PFSK-1 (cell line): ENCODE measurements at regions not wholly inside any gene's neighbourhood (a gene's known extent, or its start where the extent isn't known, plus 50 kb on each side); places are given as distances from the start of the nearest gene placed in this dataset.

Experiments used
- FOXP2 ChIP-seq: optimal IDR thresholded peaks from 2 replicates; pipeline ENCODE3; 2011; ENCODE audit warnings: borderline replicate concordance, control low read depth, inconsistent platforms; ENCODE audit not compliant: insufficient read depth; ENCODE audit errors: extremely low read length, extremely low read depth
- POLR2AphosphoS5 ChIP-seq: IDR thresholded peaks from 2 replicates; pipeline ENCODE4 v1.6.1; 2012; ENCODE audit warnings: low read depth, mild to moderate bottlenecking, control low read depth, low read length, moderate library complexity
- SIN3A ChIP-seq: IDR thresholded peaks from 2 replicates; pipeline ENCODE4 v1.6.1; 2012; ENCODE audit warnings: mild to moderate bottlenecking, low read length, moderate library complexity, borderline replicate concordance; ENCODE audit not compliant: insufficient read depth
- TAF1 ChIP-seq: IDR thresholded peaks from 2 replicates; pipeline ENCODE4 v1.6.1; 2012; ENCODE audit warnings: low read length, control low read depth, borderline replicate concordance; ENCODE audit not compliant: insufficient read depth
- TF ChIP-seq, protein P1 (sequence below), 2 experiments: IDR thresholded peaks; 2 replicates each; pipeline versions ENCODE4 v1.6.1 to v1.8.0; 2011 to 2012; ENCODE audit warnings: low read depth in 2 of 2, low read length in 2 of 2, control low read depth in 1 of 2, inconsistent platforms in 1 of 2, mild to moderate bottlenecking in 1 of 2, moderate library complexity in 1 of 2; ENCODE audit not compliant: insufficient read depth in 1 of 2

DNA sequence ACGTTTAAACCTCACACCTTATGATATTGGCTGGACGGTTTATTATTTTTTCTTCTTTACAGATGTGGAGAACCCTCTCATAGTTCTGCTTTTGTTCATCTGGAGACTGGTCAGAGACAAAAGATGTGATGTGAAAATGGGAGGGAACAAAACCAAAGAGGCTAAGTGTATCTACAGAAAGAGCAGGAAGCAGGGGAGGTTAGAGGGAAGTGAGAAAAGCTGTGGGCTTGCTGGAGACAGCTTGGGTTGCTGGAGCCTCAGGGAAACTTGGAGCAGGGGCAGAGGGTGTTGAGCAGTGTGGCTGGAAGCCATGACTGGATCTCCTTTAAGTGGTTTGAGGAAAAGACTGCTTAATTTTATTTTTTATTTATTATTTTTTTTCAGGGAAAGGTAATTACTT, 79.0 kb upstream of the SNX19 start:
- TF ChIP-seq, protein P1, sequence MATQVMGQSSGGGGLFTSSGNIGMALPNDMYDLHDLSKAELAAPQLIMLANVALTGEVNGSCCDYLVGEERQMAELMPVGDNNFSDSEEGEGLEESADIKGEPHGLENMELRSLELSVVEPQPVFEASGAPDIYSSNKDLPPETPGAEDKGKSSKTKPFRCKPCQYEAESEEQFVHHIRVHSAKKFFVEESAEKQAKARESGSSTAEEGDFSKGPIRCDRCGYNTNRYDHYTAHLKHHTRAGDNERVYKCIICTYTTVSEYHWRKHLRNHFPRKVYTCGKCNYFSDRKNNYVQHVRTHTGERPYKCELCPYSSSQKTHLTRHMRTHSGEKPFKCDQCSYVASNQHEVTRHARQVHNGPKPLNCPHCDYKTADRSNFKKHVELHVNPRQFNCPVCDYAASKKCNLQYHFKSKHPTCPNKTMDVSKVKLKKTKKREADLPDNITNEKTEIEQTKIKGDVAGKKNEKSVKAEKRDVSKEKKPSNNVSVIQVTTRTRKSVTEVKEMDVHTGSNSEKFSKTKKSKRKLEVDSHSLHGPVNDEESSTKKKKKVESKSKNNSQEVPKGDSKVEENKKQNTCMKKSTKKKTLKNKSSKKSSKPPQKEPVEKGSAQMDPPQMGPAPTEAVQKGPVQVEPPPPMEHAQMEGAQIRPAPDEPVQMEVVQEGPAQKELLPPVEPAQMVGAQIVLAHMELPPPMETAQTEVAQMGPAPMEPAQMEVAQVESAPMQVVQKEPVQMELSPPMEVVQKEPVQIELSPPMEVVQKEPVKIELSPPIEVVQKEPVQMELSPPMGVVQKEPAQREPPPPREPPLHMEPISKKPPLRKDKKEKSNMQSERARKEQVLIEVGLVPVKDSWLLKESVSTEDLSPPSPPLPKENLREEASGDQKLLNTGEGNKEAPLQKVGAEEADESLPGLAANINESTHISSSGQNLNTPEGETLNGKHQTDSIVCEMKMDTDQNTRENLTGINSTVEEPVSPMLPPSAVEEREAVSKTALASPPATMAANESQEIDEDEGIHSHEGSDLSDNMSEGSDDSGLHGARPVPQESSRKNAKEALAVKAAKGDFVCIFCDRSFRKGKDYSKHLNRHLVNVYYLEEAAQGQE (IDR thresholded peaks at IDR 0.05; ENCODE audit: insufficient read depth in 1 of 2, low read depth in 2 of 2, low read length in 2 of 2): no peak
- TF ChIP-seq POLR2AphosphoS5 (no peak), TAF1 (no peak), FOXP2 (no peak), SIN3A (no peak)

DNA sequence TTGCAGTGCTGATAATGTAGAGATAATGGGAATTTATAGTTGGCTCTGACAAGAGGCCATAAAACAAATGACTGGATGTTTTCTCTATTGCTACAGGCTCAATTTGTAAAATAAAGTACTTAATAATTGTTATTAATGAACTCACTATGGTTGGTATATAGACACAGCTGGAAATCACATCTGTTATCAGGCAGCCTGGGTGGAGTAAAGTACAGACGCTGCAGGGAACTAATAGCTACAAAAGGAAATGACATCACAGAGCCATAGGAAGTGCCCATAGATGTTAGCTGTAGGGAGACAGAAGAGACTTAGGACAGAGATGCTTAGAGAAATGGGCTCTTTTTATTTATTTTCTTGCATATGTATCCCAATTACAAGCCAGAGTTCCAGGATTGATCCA, 81.0 kb upstream of the SNX19 start:
- TF ChIP-seq FOXP2 (no peak), POLR2AphosphoS5 (no peak), SIN3A (no peak), TAF1 (no peak)
- TF ChIP-seq, protein P1 (IDR thresholded peaks at IDR 0.05; ENCODE audit: insufficient read depth in 1 of 2, low read depth in 2 of 2, low read length in 2 of 2): no peak

DNA sequence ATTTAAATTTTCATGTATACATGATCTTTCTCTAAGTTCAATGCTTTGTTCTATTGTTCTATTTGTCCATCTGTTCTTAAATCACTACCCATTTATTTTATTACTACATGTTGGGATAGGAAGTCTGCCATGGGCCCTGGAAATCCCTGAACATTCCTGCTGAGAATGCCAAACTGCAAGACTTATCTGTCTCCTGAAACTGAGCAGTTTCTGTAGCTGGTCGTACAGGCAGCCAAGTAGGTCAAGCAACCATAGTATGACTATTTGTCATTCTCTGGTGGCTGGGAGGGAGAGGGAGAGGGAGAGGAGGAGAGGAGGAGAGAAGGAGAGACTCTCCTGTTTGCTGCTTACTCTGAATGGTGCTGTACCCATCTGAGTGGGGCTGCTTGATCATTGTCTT, 82.8 kb upstream of the SNX19 start:
- TF ChIP-seq SIN3A: no peak
- TF ChIP-seq TAF1: no peak
- no peak for TF ChIP-seq FOXP2
- no peak for TF ChIP-seq POLR2AphosphoS5
- TF ChIP-seq, protein P1 (IDR thresholded peaks at IDR 0.05; ENCODE audit: insufficient read depth in 1 of 2, low read depth in 2 of 2, low read length in 2 of 2): no peak

DNA sequence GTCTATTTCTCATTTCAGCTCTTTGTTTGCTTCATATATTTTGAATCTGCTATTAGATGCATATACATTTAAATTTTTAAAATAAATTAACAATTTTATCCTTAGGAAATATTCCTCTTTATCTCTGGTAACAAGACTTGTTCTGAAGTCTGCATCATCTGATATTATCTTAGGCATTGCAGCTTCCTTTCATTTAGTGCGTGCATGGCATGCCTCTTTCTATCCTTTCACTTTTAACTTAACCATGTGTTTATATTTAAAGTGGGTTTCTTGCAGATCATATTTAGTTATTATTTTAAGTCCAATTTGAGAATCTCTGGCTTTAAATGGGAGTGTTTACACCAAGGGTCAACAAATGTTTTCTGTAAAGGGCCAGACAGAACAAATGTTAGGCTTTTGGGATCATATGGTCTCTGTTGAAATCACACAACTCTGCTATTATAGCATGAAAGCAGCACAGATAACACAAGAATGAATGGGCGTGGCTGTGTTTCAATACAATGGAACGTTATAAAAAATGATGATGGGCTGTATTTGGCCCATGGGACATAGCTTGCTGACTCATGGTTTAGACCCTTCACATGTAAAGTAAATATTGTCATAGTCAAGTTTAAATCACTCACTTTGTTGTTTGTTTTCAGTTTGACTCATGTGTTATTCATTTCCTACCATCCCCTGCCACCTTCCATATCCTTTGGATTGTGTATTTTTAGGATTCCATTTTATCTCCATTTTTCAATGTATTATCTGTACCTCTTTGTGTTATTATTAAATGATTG, 83.9 kb upstream of the SNX19 start:
- TF ChIP-seq TAF1 (no peak), FOXP2 (no peak), POLR2AphosphoS5 (no peak), SIN3A (no peak)
- TF ChIP-seq, protein P1 (IDR thresholded peaks at IDR 0.05; ENCODE audit: insufficient read depth in 1 of 2, low read depth in 2 of 2, low read length in 2 of 2): no peak
